HEK293 (cell line): ENCODE measurements at regions not wholly inside any gene's neighbourhood (a gene's known extent, or its start where the extent isn't known, plus 50 kb on each side); places are given as distances from the start of the nearest gene placed in this dataset.

ENCODE experiments used
- CTCF ChIA-PET: fragments of 350-600 bp; formaldehyde crosslinking; extraction: SDS; loops from one replicate; lab custom pipeline; 2021; ENCODE audit warnings: antibody characterized with exemption; lab: Yijun Ruan, JAX
- POLR2A ChIA-PET: fragments of 300-600 bp; formaldehyde crosslinking; extraction: SDS; loops from one replicate; lab custom pipeline; 2020; ENCODE audit warnings: antibody characterized with exemption, inconsistent platforms; lab: Yijun Ruan, JAX
- H3K27ac ChIP-seq: fragments of 200-500 bp; sonication (Bioruptor generic); 2 replicates; pipeline ENCODE4 v1.5.1; 2014; ENCODE audit warnings: low read depth, low read length, control low read depth, inconsistent platforms; ENCODE audit errors: extremely low read depth
- H3K36me3 ChIP-seq, 2 experiments: fragments of 200-500 bp in 1 of 2; sonication (Bioruptor generic) in 1 of 2; 1 replicate in 1 of 2; 2 replicates in 1 of 2; pipeline ENCODE4 v1.5.1; 2014 to 2017; ENCODE audit warnings: inconsistent platforms in 2 of 2, low read length in 2 of 2; ENCODE audit not compliant: control insufficient read depth in 2 of 2, insufficient read depth in 1 of 2
- H3K4me1 ChIP-seq: fragments of 200-500 bp; sonication (Bioruptor generic); 2 replicates; pipeline ENCODE4 v1.5.1; 2014; ENCODE audit warnings: mild to moderate bottlenecking, low read length, inconsistent platforms; ENCODE audit not compliant: control insufficient read depth, insufficient read depth
- H3K4me3 ChIP-seq: 2 replicates; pipeline ENCODE4 v1.5.1; 2011; ENCODE audit warnings: low read depth, mild to moderate bottlenecking, control low read depth, low read length, moderate library complexity
- H3K9me3 ChIP-seq: fragments of 200-500 bp; sonication (Bioruptor generic); 2 replicates; pipeline ENCODE4 v1.5.1; 2014; ENCODE audit warnings: low read depth, low read length, inconsistent platforms; ENCODE audit not compliant: control insufficient read depth, insufficient read depth
- TRIM28 ChIP-seq: IDR thresholded peaks from 2 replicates; pipeline ENCODE4 v1.6.1; 2011; ENCODE audit warnings: low read length, control low read depth, borderline replicate concordance
- ZNF175 ChIP-seq: fragments of 450-650 bp; formaldehyde crosslinking; IDR thresholded peaks from 2 replicates; pipeline ENCODE4 v1.5.1; 2016; ENCODE audit warnings: missing biosample characterization, missing genetic modification characterization
- ZNF335 ChIP-seq: fragments of 450-650 bp; formaldehyde crosslinking; conservative IDR thresholded peaks from 2 replicates; pipeline ENCODE4 v1.5.1; 2016; ENCODE audit warnings: missing biosample characterization, missing genetic modification characterization
- ZNF549 ChIP-seq: fragments of 450-650 bp; IDR thresholded peaks from 2 replicates; pipeline ENCODE4 v1.5.1; 2018; ENCODE audit warnings: missing biosample characterization, missing genetic modification characterization, mild to moderate bottlenecking, inconsistent platforms, moderate library complexity
- TF ChIP-seq, protein P1 (sequence below): fragments of 450-650 bp; formaldehyde crosslinking; conservative IDR thresholded peaks from 2 replicates; pipeline ENCODE4 v1.5.1; 2016; ENCODE audit warnings: low read depth, missing biosample characterization, missing genetic modification characterization
- TF ChIP-seq, protein P2 (sequence below): fragments of 450-650 bp; formaldehyde crosslinking; optimal IDR thresholded peaks from 2 replicates; pipeline ENCODE3; 2016; ENCODE audit warnings: missing biosample characterization, mild to moderate bottlenecking, missing genetic modification characterization
- TF ChIP-seq, protein P3 (sequence below): fragments of 450-650 bp; formaldehyde crosslinking; IDR thresholded peaks from 2 replicates; pipeline ENCODE4 v1.5.1; 2016; ENCODE audit warnings: missing biosample characterization, missing genetic modification characterization
- TF ChIP-seq, protein P4 (sequence below): fragments of 450-650 bp; formaldehyde crosslinking; IDR thresholded peaks from 2 replicates; pipeline ENCODE4 v1.5.1; 2016; ENCODE audit warnings: missing biosample characterization, missing genetic modification characterization
- TF ChIP-seq, protein P5 (sequence below): fragments of 450-650 bp; formaldehyde crosslinking; IDR thresholded peaks from 2 replicates; pipeline ENCODE4 v1.5.1; 2016; ENCODE audit warnings: missing biosample characterization, missing genetic modification characterization
- TF ChIP-seq, protein P6 (sequence below): fragments of 450-650 bp; formaldehyde crosslinking; IDR thresholded peaks from 2 replicates; pipeline ENCODE4 v1.5.1; 2017; ENCODE audit warnings: missing biosample characterization, missing genetic modification characterization

DNA sequence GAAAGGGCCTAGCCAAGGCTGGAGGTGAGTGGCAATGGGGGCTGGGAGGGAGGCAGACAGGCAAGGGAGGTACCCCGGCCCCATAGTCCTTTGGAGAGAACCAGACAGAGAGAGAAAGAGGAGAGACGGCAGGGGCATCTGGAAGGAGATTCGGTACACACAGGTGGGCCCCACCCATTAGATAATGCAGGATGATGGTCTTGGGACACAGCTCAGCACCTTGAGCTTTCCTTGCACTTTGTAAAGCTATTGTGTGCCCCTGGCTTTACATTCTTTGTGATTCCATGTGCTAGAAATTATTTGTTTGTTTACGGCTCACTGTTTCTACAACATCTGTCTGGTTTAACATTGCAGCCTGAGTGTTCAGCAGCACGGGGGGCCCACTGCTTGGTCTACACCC, 83.1 kb downstream of the CTAGE1 start:
- H3K36me3 ChIP-seq, result no peaks in the 10 kb centered on the region
- no peak overlapping the region for H3K27ac ChIP-seq
- no peak for TF ChIP-seq ZNF335 (tag by site-specific recombination)
- TF ChIP-seq, protein P1, sequence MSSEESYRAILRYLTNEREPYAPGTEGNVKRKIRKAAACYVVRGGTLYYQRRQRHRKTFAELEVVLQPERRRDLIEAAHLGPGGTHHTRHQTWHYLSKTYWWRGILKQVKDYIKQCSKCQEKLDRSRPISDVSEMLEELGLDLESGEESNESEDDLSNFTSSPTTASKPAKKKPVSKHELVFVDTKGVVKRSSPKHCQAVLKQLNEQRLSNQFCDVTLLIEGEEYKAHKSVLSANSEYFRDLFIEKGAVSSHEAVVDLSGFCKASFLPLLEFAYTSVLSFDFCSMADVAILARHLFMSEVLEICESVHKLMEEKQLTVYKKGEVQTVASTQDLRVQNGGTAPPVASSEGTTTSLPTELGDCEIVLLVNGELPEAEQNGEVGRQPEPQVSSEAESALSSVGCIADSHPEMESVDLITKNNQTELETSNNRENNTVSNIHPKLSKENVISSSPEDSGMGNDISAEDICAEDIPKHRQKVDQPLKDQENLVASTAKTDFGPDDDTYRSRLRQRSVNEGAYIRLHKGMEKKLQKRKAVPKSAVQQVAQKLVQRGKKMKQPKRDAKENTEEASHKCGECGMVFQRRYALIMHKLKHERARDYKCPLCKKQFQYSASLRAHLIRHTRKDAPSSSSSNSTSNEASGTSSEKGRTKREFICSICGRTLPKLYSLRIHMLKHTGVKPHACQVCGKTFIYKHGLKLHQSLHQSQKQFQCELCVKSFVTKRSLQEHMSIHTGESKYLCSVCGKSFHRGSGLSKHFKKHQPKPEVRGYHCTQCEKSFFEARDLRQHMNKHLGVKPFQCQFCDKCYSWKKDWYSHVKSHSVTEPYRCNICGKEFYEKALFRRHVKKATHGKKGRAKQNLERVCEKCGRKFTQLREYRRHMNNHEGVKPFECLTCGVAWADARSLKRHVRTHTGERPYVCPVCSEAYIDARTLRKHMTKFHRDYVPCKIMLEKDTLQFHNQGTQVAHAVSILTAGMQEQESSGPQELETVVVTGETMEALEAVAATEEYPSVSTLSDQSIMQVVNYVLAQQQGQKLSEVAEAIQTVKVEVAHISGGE (tag by site-specific recombination), result no peak
- TF ChIP-seq ZNF549 (tag by site-specific recombination), result no peak
- TF ChIP-seq, protein P2, sequence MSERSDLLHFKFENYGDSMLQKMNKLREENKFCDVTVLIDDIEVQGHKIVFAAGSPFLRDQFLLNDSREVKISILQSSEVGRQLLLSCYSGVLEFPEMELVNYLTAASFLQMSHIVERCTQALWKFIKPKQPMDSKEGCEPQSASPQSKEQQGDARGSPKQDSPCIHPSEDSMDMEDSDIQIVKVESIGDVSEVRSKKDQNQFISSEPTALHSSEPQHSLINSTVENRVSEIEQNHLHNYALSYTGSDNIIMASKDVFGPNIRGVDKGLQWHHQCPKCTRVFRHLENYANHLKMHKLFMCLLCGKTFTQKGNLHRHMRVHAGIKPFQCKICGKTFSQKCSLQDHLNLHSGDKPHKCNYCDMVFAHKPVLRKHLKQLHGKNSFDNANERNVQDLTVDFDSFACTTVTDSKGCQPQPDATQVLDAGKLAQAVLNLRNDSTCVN, result no peak
- TF ChIP-seq, protein P3, sequence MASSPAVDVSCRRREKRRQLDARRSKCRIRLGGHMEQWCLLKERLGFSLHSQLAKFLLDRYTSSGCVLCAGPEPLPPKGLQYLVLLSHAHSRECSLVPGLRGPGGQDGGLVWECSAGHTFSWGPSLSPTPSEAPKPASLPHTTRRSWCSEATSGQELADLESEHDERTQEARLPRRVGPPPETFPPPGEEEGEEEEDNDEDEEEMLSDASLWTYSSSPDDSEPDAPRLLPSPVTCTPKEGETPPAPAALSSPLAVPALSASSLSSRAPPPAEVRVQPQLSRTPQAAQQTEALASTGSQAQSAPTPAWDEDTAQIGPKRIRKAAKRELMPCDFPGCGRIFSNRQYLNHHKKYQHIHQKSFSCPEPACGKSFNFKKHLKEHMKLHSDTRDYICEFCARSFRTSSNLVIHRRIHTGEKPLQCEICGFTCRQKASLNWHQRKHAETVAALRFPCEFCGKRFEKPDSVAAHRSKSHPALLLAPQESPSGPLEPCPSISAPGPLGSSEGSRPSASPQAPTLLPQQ (tag by site-specific recombination), result peak; percentile 67
- TF ChIP-seq, protein P4, sequence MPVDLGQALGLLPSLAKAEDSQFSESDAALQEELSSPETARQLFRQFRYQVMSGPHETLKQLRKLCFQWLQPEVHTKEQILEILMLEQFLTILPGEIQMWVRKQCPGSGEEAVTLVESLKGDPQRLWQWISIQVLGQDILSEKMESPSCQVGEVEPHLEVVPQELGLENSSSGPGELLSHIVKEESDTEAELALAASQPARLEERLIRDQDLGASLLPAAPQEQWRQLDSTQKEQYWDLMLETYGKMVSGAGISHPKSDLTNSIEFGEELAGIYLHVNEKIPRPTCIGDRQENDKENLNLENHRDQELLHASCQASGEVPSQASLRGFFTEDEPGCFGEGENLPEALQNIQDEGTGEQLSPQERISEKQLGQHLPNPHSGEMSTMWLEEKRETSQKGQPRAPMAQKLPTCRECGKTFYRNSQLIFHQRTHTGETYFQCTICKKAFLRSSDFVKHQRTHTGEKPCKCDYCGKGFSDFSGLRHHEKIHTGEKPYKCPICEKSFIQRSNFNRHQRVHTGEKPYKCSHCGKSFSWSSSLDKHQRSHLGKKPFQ (tag by site-specific recombination), result no peak
- no peak for TF ChIP-seq ZNF175 (tag by site-specific recombination)
- POLR2A ChIA-PET, result no interaction called here
- no peak overlapping the region for H3K4me3 ChIP-seq
- CTCF ChIA-PET, result no interaction called here
- H3K9me3 ChIP-seq, result no peaks in the 10 kb centered on the region
- no peaks in the 10 kb centered on the region for H3K4me1 ChIP-seq

DNA sequence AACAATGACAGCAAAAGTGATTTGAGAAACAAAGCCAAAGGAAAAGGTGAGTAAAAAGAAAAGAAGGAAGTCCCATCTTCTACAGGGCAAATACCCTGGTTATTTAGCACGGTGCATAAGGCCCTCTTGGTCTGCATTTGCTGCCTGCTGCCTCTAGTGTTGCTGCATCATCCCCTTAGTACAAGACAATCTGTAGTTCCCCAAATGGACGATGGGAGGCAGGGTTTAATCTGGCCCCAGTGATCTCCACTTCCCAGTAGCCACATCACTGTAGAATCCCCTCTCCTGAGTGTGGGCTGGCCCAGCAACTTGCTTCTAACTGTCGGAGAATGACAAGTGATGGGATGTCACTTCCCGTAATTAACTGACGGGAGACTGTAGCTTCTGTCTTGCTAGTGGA, 85.1 kb downstream of the CTAGE1 start:
- ChIA-PET CTCF (interaction anchor here (0.6 kb wide), 1 partner anchor 230 kb away, joined by 3 read pairs; no protein-coding TSS in a partner anchor), POLR2A (interaction anchor here (0.9 kb wide), 1 partner anchor 10 kb away, joined by 3 read pairs; no protein-coding TSS in a partner anchor)
- no peak for TF ChIP-seq TRIM28
- TF ChIP-seq, protein P5, sequence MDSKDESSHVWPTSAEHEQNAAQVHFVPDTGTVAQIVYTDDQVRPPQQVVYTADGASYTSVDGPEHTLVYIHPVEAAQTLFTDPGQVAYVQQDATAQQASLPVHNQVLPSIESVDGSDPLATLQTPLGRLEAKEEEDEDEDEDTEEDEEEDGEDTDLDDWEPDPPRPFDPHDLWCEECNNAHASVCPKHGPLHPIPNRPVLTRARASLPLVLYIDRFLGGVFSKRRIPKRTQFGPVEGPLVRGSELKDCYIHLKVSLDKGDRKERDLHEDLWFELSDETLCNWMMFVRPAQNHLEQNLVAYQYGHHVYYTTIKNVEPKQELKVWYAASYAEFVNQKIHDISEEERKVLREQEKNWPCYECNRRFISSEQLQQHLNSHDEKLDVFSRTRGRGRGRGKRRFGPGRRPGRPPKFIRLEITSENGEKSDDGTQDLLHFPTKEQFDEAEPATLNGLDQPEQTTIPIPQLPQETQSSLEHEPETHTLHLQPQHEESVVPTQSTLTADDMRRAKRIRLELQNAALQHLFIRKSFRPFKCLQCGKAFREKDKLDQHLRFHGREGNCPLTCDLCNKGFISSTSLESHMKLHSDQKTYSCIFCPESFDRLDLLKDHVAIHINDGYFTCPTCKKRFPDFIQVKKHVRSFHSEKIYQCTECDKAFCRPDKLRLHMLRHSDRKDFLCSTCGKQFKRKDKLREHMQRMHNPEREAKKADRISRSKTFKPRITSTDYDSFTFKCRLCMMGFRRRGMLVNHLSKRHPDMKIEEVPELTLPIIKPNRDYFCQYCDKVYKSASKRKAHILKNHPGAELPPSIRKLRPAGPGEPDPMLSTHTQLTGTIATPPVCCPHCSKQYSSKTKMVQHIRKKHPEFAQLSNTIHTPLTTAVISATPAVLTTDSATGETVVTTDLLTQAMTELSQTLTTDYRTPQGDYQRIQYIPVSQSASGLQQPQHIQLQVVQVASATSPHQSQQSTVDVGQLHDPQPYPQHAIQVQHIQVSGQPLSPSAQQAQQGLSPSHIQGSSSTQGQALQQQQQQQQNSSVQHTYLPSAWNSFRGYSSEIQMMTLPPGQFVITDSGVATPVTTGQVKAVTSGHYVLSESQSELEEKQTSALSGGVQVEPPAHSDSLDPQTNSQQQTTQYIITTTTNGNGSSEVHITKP (tag by site-specific recombination), result 0 out of 2 replicates have a peak, but pooled peaks have one; percentile 24
- TF ChIP-seq, protein P6, sequence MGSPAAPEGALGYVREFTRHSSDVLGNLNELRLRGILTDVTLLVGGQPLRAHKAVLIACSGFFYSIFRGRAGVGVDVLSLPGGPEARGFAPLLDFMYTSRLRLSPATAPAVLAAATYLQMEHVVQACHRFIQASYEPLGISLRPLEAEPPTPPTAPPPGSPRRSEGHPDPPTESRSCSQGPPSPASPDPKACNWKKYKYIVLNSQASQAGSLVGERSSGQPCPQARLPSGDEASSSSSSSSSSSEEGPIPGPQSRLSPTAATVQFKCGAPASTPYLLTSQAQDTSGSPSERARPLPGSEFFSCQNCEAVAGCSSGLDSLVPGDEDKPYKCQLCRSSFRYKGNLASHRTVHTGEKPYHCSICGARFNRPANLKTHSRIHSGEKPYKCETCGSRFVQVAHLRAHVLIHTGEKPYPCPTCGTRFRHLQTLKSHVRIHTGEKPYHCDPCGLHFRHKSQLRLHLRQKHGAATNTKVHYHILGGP (tag by site-specific recombination), result 0 out of 2 replicates have a peak, but pooled peaks have one; percentile 4

More for the DNA sequence above, 85.1 kb downstream of the CTAGE1 start:
- Histone ChIP-seq H3K4me1 (no peaks in the 10 kb centered on the region), H3K4me3 (no peak overlapping the region), H3K9me3 (no peaks in the 10 kb centered on the region), H3K36me3 (no peaks in the 10 kb centered on the region), H3K27ac (no peak overlapping the region)
